SK-N-SH treated with all-trans-retinoic acid at 6 μM for 48 hours (cell line): ENCODE measurements at regions not wholly inside any gene's neighbourhood (a gene's known extent, or its start where the extent isn't known, plus 50 kb on each side); places are given as distances from the start of the nearest gene placed in this dataset.

Experiments
- ARNTL ChIP-seq: fragments of 450-650 bp; formaldehyde crosslinking; IDR thresholded peaks from 2 replicates; pipeline ENCODE4 v1.5.0; 2020; ENCODE audit warnings: low read depth, mild to moderate bottlenecking, moderate library complexity, borderline replicate concordance
- CREB5 ChIP-seq: fragments of 250-450 bp; sonication (Bioruptor Pico); IDR thresholded peaks from 2 replicates; pipeline ENCODE4 v1.5.1; 2020; ENCODE audit warnings: low read depth, mild to moderate bottlenecking, moderate library complexity
- RARB ChIP-seq: fragments of 250-450 bp; sonication (Bioruptor Pico); IDR thresholded peaks from 2 replicates; pipeline ENCODE4 v1.8.0; 2021; ENCODE audit warnings: mild to moderate bottlenecking, moderate library complexity

- TF ChIP-seq RARB (CRISPR knock-in tag) (no peak), CREB5 (CRISPR knock-in tag) (no peak), ARNTL (CRISPR knock-in tag) (no peak)
These were observed 76.6 kb upstream of the PMEPA1 start for GRCh38 chr20:57786304-57786932.
